ENCODE measurements at regions not wholly inside any gene's neighbourhood (a gene's known extent, or its start where the extent isn't known, plus 50 kb on each side); places are given as distances from the start of the nearest gene placed in this dataset.

GRCh38 chr3:70757658-70758057 is 445.2 kb upstream of the MDFIC2 start:
- no peak for TF ChIP-seq FOXM1 (IDR thresholded peaks at IDR 0.05; ENCODE audit: borderline replicate concordance, low read depth)
- TF ChIP-seq, protein P1, sequence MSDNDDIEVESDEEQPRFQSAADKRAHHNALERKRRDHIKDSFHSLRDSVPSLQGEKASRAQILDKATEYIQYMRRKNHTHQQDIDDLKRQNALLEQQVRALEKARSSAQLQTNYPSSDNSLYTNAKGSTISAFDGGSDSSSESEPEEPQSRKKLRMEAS (IDR thresholded peaks at IDR 0.05), result no peak
- TF ChIP-seq, protein P2, sequence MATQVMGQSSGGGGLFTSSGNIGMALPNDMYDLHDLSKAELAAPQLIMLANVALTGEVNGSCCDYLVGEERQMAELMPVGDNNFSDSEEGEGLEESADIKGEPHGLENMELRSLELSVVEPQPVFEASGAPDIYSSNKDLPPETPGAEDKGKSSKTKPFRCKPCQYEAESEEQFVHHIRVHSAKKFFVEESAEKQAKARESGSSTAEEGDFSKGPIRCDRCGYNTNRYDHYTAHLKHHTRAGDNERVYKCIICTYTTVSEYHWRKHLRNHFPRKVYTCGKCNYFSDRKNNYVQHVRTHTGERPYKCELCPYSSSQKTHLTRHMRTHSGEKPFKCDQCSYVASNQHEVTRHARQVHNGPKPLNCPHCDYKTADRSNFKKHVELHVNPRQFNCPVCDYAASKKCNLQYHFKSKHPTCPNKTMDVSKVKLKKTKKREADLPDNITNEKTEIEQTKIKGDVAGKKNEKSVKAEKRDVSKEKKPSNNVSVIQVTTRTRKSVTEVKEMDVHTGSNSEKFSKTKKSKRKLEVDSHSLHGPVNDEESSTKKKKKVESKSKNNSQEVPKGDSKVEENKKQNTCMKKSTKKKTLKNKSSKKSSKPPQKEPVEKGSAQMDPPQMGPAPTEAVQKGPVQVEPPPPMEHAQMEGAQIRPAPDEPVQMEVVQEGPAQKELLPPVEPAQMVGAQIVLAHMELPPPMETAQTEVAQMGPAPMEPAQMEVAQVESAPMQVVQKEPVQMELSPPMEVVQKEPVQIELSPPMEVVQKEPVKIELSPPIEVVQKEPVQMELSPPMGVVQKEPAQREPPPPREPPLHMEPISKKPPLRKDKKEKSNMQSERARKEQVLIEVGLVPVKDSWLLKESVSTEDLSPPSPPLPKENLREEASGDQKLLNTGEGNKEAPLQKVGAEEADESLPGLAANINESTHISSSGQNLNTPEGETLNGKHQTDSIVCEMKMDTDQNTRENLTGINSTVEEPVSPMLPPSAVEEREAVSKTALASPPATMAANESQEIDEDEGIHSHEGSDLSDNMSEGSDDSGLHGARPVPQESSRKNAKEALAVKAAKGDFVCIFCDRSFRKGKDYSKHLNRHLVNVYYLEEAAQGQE (IDR thresholded peaks at IDR 0.05; ENCODE audit: low read depth), result no peak
- no peak for TF ChIP-seq TEAD4 (IDR thresholded peaks at IDR 0.05)
- no peak for TF ChIP-seq NFIC (IDR thresholded peaks at IDR 0.05)
- TF ChIP-seq ZBTB7A (IDR thresholded peaks at IDR 0.05; ENCODE audit: low read depth), result no peak
- no peak for TF ChIP-seq EGR1 (IDR thresholded peaks at IDR 0.05)
- TF ChIP-seq TAF1 (IDR thresholded peaks at IDR 0.05; ENCODE audit: low read depth), result no peak
- no peak for TF ChIP-seq YY1 (IDR thresholded peaks at IDR 0.05; ENCODE audit: low read depth)
- TF ChIP-seq RAD21 (IDR thresholded peaks at IDR 0.05; ENCODE audit: low read depth), result no peak
- TF ChIP-seq, protein P3, sequence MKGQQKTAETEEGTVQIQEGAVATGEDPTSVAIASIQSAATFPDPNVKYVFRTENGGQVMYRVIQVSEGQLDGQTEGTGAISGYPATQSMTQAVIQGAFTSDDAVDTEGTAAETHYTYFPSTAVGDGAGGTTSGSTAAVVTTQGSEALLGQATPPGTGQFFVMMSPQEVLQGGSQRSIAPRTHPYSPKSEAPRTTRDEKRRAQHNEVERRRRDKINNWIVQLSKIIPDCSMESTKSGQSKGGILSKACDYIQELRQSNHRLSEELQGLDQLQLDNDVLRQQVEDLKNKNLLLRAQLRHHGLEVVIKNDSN (IDR thresholded peaks at IDR 0.05), result no peak
- TF ChIP-seq EP300 (IDR thresholded peaks at IDR 0.05; ENCODE audit: borderline replicate concordance), result no peak
- TF ChIP-seq TCF12 (IDR thresholded peaks at IDR 0.05; ENCODE audit: low read depth), result no peak
- no peak for TF ChIP-seq CREB1 (IDR thresholded peaks at IDR 0.05; ENCODE audit: low read depth)
- no peak for TF ChIP-seq CEBPB (IDR thresholded peaks at IDR 0.05)

- TF ChIP-seq, protein P1 (IDR thresholded peaks at IDR 0.05), result no peak
- TF ChIP-seq EP300 (IDR thresholded peaks at IDR 0.05; ENCODE audit: borderline replicate concordance), result no peak
- TF ChIP-seq TCF12 (IDR thresholded peaks at IDR 0.05; ENCODE audit: low read depth), result no peak
These were observed 443.1 kb upstream of the MDFIC2 start for GRCh38 chr3:70755526-70755925.

DNA sequence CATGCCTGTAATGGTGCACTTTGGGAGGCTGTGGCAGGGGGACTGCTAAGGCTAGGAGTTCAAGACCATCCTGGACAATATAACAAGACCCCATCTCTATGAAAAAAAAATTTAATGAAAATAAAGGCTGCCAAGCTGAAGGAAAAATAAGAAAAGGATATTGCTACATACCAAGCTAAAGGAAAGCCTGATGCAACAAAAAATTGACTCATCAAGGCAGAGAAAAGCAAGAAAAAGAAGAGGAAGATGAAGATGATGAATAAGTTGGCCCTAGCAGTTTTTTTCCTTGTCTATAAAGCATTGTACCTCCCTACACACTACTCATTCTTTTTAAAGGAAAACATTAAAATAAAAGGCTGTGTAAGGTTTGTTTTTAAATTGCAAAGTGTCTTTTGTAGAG is 441.9 kb upstream of the MDFIC2 start:
- TF ChIP-seq TEAD4 (IDR thresholded peaks at IDR 0.05) (no peak), CREB1 (IDR thresholded peaks at IDR 0.05; ENCODE audit: low read depth) (no peak), RAD21 (IDR thresholded peaks at IDR 0.05; ENCODE audit: low read depth) (no peak), TCF12 (IDR thresholded peaks at IDR 0.05; ENCODE audit: low read depth) (no peak), EP300 (IDR thresholded peaks at IDR 0.05; ENCODE audit: borderline replicate concordance) (no peak), FOXM1 (IDR thresholded peaks at IDR 0.05; ENCODE audit: borderline replicate concordance, low read depth) (no peak), EGR1 (IDR thresholded peaks at IDR 0.05) (no peak), ZBTB7A (IDR thresholded peaks at IDR 0.05; ENCODE audit: low read depth) (no peak)
- TF ChIP-seq, protein P3 (IDR thresholded peaks at IDR 0.05), result no peak
- TF ChIP-seq, protein P1 (IDR thresholded peaks at IDR 0.05), result no peak

GRCh38 chr3:70753572-70753971 is 441.1 kb upstream of the MDFIC2 start:
- TF ChIP-seq CREB1 (IDR thresholded peaks at IDR 0.05; ENCODE audit: low read depth) (no peak), EP300 (IDR thresholded peaks at IDR 0.05; ENCODE audit: borderline replicate concordance) (no peak), TCF12 (IDR thresholded peaks at IDR 0.05; ENCODE audit: low read depth) (no peak), CEBPB (IDR thresholded peaks at IDR 0.05) (no peak), ZBTB7A (IDR thresholded peaks at IDR 0.05; ENCODE audit: low read depth) (no peak), NFIC (IDR thresholded peaks at IDR 0.05) (no peak), EGR1 (IDR thresholded peaks at IDR 0.05) (no peak), TAF1 (IDR thresholded peaks at IDR 0.05; ENCODE audit: low read depth) (no peak), YY1 (IDR thresholded peaks at IDR 0.05; ENCODE audit: low read depth) (no peak)
- TF ChIP-seq, protein P3 (IDR thresholded peaks at IDR 0.05), result no peak
- TF ChIP-seq, protein P1 (IDR thresholded peaks at IDR 0.05), result no peak
- TF ChIP-seq, protein P2 (IDR thresholded peaks at IDR 0.05; ENCODE audit: low read depth), result no peak

- TF ChIP-seq TCF12 (IDR thresholded peaks at IDR 0.05; ENCODE audit: low read depth), result no peak
- TF ChIP-seq, protein P1 (IDR thresholded peaks at IDR 0.05), result no peak
- TF ChIP-seq TEAD4 (IDR thresholded peaks at IDR 0.05), result no peak
- TF ChIP-seq, protein P2 (IDR thresholded peaks at IDR 0.05; ENCODE audit: low read depth), result no peak
- TF ChIP-seq RAD21 (IDR thresholded peaks at IDR 0.05; ENCODE audit: low read depth), result no peak
- no peak for TF ChIP-seq NFIC (IDR thresholded peaks at IDR 0.05)
- TF ChIP-seq CEBPB (IDR thresholded peaks at IDR 0.05), result no peak
- TF ChIP-seq, protein P3 (IDR thresholded peaks at IDR 0.05), result no peak
- no peak for TF ChIP-seq TAF1 (IDR thresholded peaks at IDR 0.05; ENCODE audit: low read depth)
- TF ChIP-seq CREB1 (IDR thresholded peaks at IDR 0.05; ENCODE audit: low read depth), result no peak
- no peak for TF ChIP-seq EP300 (IDR thresholded peaks at IDR 0.05; ENCODE audit: borderline replicate concordance)
- no peak for TF ChIP-seq FOXM1 (IDR thresholded peaks at IDR 0.05; ENCODE audit: borderline replicate concordance, low read depth)
- TF ChIP-seq ZBTB7A (IDR thresholded peaks at IDR 0.05; ENCODE audit: low read depth), result no peak
- TF ChIP-seq YY1 (IDR thresholded peaks at IDR 0.05; ENCODE audit: low read depth), result no peak
- no peak for TF ChIP-seq EGR1 (IDR thresholded peaks at IDR 0.05)
These were observed 439.6 kb upstream of the MDFIC2 start for GRCh38 chr3:70752051-70752450.
